ENCODE measurements at regions not wholly inside any gene's neighbourhood (a gene's known extent, or its start where the extent isn't known, plus 50 kb on each side); places are given as distances from the start of the nearest gene placed in this dataset.

GRCh38 chr13:103275081-103275480 lies 208.9 kb upstream of the SLC10A2 start:
- TF ChIP-seq CTCF (conservative IDR thresholded peaks at IDR 0.05 in 1 of 2, IDR thresholded peaks at IDR 0.05 in 1 of 2; ENCODE audit: low read depth in 1 of 2, low read length in 2 of 2) (no peak), EZH2 (IDR thresholded peaks at IDR 0.05; ENCODE audit: low read length, missing control alignments) (no peak)
